Heart left ventricle (tissue), 13 donors: ENCODE measurements at regions not wholly inside any gene's neighbourhood (a gene's known extent, or its start where the extent isn't known, plus 50 kb on each side); places are given as distances from the start of the nearest gene placed in this dataset.

ENCODE experiments used
- CTCF ChIP-seq, 12 donors: fragments of 200-600 bp; sonication (generic) in 4 of 12; IDR thresholded peaks; one replicate each; pipeline versions ENCODE4 v1.5.0 to v1.8.0; 2018 to 2022; ENCODE audit warnings: antibody characterized with exemption in 12 of 12, mild to moderate bottlenecking in 5 of 12
- POLR2A ChIP-seq, 2 donors: fragments of 450-650 bp; IDR thresholded peaks; one replicate each; pipeline ENCODE4 v1.6.1; 2017; ENCODE audit warnings: antibody characterized with exemption in 2 of 2, mild to moderate bottlenecking in 2 of 2, moderate library complexity in 2 of 2
- donor health status: ischemic (EF 13 %, LVEDD 7.1; RV severe dilation, severe dysfunction).
- donor health status: DM: no; HTN: yes; CAD: no.
- donor health status: DM: no; HTN: no; CAD: no.
- donor health status: ischemic (EF 25% LVEDD 6.9; RV normal size, moderate dysfunction).
- donor health status: ischemic (EF 25% LVEDD 5.7; RV mildly dilated, moderate dysfunction).
- donor health status: ischemic (EF 35%, LVEDD 5.7; RV mildly dilated, moderate dysfunction).
- donor health status: nonischemic (EF 11% LVEDD 7.7; RV severe dilation, severe dysfunction).
- donor health status: DM: yes; HTN: yes; CAD: no.
- donor health status: PGD.
- donor health status: ischemic (EF 29% LVEDD 5.4; RV normal size, mild dysfunction).
- donor health status: nonischemic (EF 23%, LVEDD 6.1; RV moderate dilation, normal function).

GRCh38 chr13:65836066-65836465 is 1394.1 kb downstream of the PCDH9 start:
- TF ChIP-seq POLR2A (IDR thresholded peaks at IDR 0.05) (no peak), CTCF (IDR thresholded peaks at IDR 0.05) (no peak)
